ENCODE measurements at regions not wholly inside any gene's neighbourhood (a gene's known extent, or its start where the extent isn't known, plus 50 kb on each side); places are given as distances from the start of the nearest gene placed in this dataset.

DNA sequence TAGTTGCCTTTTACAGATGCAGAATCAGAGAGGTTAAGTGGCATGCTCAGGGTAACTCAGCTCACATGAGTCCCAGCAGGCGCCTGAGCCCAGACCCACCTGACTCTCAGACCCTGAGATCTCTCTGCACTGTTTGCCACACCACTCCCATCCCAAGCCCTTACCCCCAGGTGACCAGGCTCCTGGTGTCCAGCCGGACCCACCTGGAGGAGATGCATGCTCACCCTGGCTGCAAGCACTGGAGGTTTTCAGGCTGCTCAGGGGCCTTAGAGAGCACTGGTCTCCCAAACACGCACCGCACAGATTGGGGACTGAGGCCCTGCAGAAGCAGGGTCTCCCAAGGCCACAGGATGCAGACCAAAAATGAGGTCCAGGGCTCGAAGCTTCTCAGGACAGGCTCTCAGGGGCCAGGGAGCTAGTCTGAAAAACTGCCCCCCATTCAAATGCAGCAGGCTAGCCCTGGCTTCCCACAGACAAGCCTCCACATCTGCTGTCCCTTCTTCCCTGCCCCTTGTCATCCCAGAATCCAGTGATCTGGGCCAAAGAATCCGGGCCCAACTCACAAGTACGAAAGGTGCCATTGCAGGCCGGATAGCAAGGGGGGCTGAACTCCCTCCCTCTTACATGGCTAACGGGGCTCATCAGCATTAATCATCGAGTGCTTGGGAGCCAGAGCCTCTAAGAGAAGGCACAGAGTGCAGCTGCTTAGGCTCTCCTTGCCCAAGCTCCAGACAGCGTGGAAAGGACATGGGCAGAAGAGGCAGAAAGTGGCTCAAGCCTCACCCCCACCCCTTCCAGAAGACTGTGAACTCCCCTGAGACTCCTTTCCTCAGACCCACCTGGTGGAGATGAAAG lies 90.2 kb upstream of the PRR20G start:
- peak in 1 of 2 donors; percentile 4 for DNase-seq
- H3K9me3 Mint-ChIP-seq: peaks cover 5 to 11% of the 10 kb centered on the region in 2 donors
- H3K4me3 Mint-ChIP-seq: no peak overlapping the region
- H3K4me1 Mint-ChIP-seq: no peaks in the 10 kb centered on the region
- H3K27me3 Mint-ChIP-seq: peaks cover 22% of the 10 kb centered on the region
- no peak overlapping the region for H3K27ac Mint-ChIP-seq
- no peak for ATAC-seq

GRCh38 chr3:127375151-127375930 lies 87.5 kb upstream of the PRR20G start:
- Mint-ChIP-seq H3K4me3 (no peak overlapping the region), H3K4me1 (no peaks in the 10 kb centered on the region), H3K27ac (no peak overlapping the region), H3K27me3 (peaks cover 22% of the 10 kb centered on the region), H3K9me3 (peaks cover 0 to 11% of the 10 kb centered on the region in 2 donors)
- DNase-seq (peak in 1 of 2 donors; percentile 1), ATAC-seq (no peak)

- ATAC-seq (no peak), DNase-seq (peak; percentile 12 to 17)
- Mint-ChIP-seq H3K4me3 (no peak overlapping the region), H3K4me1 (no peaks in the 10 kb centered on the region), H3K27ac (no peak overlapping the region), H3K27me3 (peaks cover 30% of the 10 kb centered on the region), H3K9me3 (peaks cover 0 to 11% of the 10 kb centered on the region in 2 donors)
Observed at GRCh38 chr3:127374086-127375010, 86.5 kb upstream of the PRR20G start.

DNA sequence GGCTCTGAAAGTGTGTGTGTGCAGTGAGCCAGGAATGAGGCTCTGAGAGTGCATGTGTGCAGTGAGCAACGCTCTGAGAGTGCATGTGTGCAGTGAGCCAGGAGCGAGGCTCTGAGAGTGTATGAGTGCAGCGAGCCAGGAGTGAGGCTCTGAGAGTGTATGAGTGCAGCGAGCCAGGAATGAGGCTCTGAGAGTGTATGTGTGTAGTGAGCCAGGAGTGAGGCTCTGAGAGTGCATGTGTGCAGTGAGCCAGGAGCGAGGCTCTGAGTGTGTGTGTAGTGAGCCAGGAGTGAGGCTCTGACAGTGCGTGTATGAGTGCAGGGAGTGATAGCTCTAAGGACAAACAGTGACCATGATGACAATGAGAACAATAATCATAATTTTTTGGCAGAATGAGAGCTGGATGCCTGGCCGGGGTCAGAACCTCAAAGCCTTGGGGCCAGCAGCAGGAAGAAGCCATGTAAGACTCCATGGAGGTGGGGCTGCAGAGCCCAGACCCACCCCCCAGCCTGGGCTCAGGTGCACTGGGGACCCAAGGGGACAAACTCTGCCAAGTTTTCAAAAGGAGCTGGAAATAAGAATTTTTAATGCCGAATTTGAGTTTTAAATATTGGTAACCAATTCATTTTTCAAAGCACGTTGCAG lies 85.7 kb upstream of the PRR20G start:
- ATAC-seq: no peak
- Mint-ChIP-seq H3K9me3 (peaks cover 0 to 11% of the 10 kb centered on the region in 2 donors), H3K4me3 (no peak overlapping the region), H3K27me3 (peaks cover 35% of the 10 kb centered on the region), H3K4me1 (no peaks in the 10 kb centered on the region), H3K27ac (peak overlapping the region in 1 of 2 donors; percentile 42)
- DNase-seq: no peak

GRCh38 chr3:127371846-127372245 lies 84.0 kb upstream of the PRR20G start:
- DNase-seq (no peak), ATAC-seq (no peak)
- Mint-ChIP-seq H3K27ac (no peak overlapping the region), H3K9me3 (peaks cover 0 to 11% of the 10 kb centered on the region in 2 donors), H3K27me3 (peaks cover 51% of the 10 kb centered on the region), H3K4me3 (no peak overlapping the region), H3K4me1 (no peaks in the 10 kb centered on the region)

DNA sequence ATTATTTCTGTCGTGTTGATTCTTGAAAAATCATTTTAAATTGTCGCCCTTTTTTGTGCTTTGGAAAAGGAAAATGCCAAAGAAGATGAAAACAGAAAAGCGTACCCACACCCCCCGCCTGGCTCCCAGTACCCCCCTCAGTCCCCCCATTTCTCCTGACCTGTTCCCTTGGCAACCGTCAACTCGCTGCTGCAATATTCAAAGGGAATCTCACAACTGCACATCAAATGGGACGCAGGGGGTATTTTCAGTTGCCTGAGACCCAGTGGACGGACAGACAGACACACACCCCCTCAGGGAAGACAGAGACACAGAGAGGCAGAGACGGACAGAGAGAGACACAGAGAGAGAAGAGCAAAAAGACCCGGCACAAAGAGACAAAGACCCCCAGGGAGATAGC lies 83.5 kb upstream of the PRR20G start:
- Mint-ChIP-seq H3K9me3 (peaks cover 0 to 10% of the 10 kb centered on the region in 2 donors), H3K27ac (peak overlapping the region in 1 of 2 donors; percentile 23), H3K27me3 (peaks cover 52% of the 10 kb centered on the region), H3K4me1 (no peaks in the 10 kb centered on the region), H3K4me3 (no peak overlapping the region)
- no peak for DNase-seq
- no peak for ATAC-seq

DNA sequence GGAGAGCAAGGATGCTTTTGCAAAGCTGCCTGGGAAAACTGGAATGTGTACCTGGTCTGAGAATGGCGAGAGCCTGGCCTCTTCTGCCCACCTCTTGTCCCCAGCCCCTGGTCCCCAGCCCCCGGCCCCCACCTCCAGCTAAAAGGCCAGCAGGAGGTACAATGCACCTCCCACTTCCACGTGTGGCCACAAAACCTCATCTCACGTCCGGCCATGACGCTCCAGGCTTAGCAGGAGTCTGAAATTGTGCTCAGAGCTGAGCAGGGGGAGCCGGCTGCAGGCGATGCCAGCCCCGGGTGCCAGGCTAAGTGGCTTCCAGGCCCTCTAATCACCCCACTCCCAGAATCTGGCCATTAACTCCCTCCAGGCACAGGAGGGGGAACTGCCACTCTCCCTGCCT lies 83.1 kb upstream of the PRR20G start:
- H3K4me1 Mint-ChIP-seq: no peaks in the 10 kb centered on the region
- peaks cover 0 to 6% of the 10 kb centered on the region in 2 donors for H3K9me3 Mint-ChIP-seq
- no peak overlapping the region for H3K27ac Mint-ChIP-seq
- no peak for ATAC-seq
- H3K27me3 Mint-ChIP-seq: peaks cover 55% of the 10 kb centered on the region
- DNase-seq: no peak
- no peak overlapping the region for H3K4me3 Mint-ChIP-seq

DNA sequence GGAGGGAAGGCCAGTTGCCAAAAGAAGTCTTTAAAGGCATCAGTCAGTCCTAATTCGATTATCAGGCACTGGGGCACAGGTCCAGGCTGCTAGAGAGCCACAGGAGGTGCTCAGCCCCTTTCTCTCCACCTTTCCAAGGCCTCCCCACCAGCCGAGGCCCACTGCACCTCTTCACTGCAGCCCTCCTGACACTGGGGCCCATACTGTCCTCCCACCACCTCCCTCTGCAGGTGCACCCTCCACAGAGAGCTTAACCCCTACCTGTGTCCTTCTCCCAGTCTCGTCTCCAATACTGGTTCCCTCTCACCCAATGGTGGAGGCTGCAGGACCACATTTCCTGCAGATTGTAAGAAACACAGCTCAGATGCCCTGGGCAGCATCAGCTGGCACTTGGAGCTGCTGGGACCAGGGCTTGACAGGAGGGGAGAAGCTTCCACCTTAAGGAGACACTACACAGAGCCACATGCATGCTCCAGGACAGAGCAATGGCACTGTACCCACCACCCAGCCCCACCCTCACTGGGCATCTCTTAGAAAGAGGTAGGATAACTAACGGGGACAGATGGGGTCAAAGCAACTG lies 81.6 kb upstream of the PRR20G start:
- no peaks in the 10 kb centered on the region for H3K4me1 Mint-ChIP-seq
- DNase-seq (no peak), ATAC-seq (peak; percentile 27)
- no peak overlapping the region for H3K4me3 Mint-ChIP-seq
- peaks cover 59% of the 10 kb centered on the region for H3K27me3 Mint-ChIP-seq
- H3K9me3 Mint-ChIP-seq: no peaks in the 10 kb centered on the region
- no peak overlapping the region for H3K27ac Mint-ChIP-seq

DNA sequence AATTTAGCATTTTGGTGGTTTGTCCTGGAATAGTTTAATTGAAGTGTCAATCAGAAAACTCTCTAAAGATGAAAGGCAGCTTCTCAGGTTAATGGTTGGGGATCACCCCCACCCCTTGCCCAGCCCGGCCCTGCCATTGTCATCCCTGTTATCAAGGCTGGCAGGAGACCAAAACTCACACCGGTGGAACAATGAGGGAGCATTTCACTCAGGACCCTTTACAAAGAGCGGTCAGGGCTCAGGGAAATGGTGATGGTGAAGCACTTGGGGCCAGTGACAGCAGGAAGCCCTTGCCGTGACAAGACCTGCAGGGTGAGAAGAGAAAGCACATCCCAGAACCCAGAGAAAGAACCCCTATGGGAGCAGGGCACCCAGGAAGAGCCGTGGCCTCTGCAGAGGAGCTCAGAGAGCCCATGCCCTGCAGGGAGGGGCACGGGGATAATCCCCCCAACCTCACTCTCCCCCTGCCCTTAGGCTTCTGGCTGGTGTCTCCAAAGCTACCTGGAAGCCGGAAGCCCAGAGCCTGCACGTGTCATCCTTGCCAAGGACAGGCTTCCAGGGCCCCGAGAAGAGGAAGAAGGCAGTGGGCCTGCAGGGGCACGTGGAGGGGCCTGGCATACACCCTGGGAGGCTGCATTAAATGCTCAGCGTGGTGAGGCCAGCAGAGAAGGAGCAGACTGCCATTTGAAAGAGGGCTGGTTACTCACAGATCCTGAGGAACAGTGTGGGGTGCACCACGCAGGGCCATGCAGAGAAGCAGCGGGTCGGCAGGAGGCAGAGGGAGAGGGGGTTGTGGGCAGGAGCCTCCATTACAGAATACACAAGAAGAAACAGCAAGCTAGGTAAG lies 80.6 kb upstream of the PRR20G start:
- H3K4me1 Mint-ChIP-seq: no peaks in the 10 kb centered on the region
- H3K4me3 Mint-ChIP-seq: no peak overlapping the region
- peak overlapping the region in 1 of 2 donors; percentile 57 for H3K27ac Mint-ChIP-seq
- ATAC-seq (no peak), DNase-seq (no peak)
- peaks cover 69% of the 10 kb centered on the region for H3K27me3 Mint-ChIP-seq
- H3K9me3 Mint-ChIP-seq: no peaks in the 10 kb centered on the region

DNA sequence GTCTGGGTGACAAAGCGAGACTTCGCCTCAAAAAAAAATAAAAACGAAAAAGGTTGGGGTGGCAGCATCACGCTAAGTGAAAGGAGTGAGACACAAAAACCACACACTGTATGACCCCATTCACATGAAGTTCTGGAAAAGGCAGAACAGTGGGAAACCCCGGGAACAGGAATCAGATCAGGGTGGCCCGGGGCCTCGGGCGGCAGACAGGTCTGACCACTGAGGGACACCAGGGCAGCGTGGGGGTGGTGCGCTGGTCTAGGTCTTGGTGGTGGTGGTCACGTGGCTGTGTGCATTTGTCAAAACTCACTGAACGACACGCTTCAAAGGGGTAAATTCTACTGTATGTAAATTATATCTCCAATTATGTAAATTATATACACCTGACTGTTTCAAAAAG lies 79.7 kb upstream of the PRR20G start:
- H3K9me3 Mint-ChIP-seq: no peaks in the 10 kb centered on the region
- H3K4me1 Mint-ChIP-seq: no peaks in the 10 kb centered on the region
- no peak overlapping the region for H3K27ac Mint-ChIP-seq
- no peak for ATAC-seq
- DNase-seq: no peak
- no peak overlapping the region for H3K4me3 Mint-ChIP-seq
- H3K27me3 Mint-ChIP-seq: peaks cover 77% of the 10 kb centered on the region

GRCh38 chr3:127366383-127366782 lies 78.5 kb upstream of the PRR20G start:
- Mint-ChIP-seq H3K9me3 (no peaks in the 10 kb centered on the region), H3K4me1 (no peaks in the 10 kb centered on the region), H3K27me3 (peaks cover 77% of the 10 kb centered on the region), H3K4me3 (no peak overlapping the region), H3K27ac (no peak overlapping the region)
- no peak for ATAC-seq
- no peak for DNase-seq

- Mint-ChIP-seq H3K9me3 (no peaks in the 10 kb centered on the region), H3K4me3 (no peak overlapping the region), H3K27me3 (peaks cover 72% of the 10 kb centered on the region), H3K27ac (no peak overlapping the region), H3K4me1 (no peaks in the 10 kb centered on the region)
- ATAC-seq: no peak
- no peak for DNase-seq
Observed at GRCh38 chr3:127365163-127365798, 77.4 kb upstream of the PRR20G start.

GRCh38 chr3:127363891-127364290 lies 76.0 kb upstream of the PRR20G start:
- DNase-seq (no peak), ATAC-seq (no peak)
- Mint-ChIP-seq H3K4me3 (no peak overlapping the region), H3K27ac (no peak overlapping the region), H3K4me1 (no peaks in the 10 kb centered on the region), H3K9me3 (no peaks in the 10 kb centered on the region), H3K27me3 (peaks cover 66% of the 10 kb centered on the region)
